Endothelial cell of umbilical vein (primary cell): ENCODE measurements at regions not wholly inside any gene's neighbourhood (a gene's known extent, or its start where the extent isn't known, plus 50 kb on each side); places are given as distances from the start of the nearest gene placed in this dataset.

ENCODE experiments used
- BruUV-seq: library from RNA; stranded (reverse); fragments of 400-500 nt; replicated peaks from 2 replicates; lab custom pipeline; 2021; lab: Mats Ljungman, UMichigan
- CTCF ChIA-PET: fragments of 300-600, 350-600 bp; sonication (Branson Sonifier 250); formaldehyde crosslinking; loops from one replicate; lab custom pipeline; 2021; ENCODE audit warnings: antibody characterized with exemption, inconsistent platforms; lab: Charles Lee
- POLR2A ChIA-PET: fragments of 300-600, 350-600 bp; sonication (Branson Sonifier 250); formaldehyde crosslinking; loops from one replicate; lab custom pipeline; 2021; ENCODE audit warnings: antibody characterized with exemption, inconsistent platforms; lab: Charles Lee
- DNase-seq: peaks from one replicate; pipeline ENCODE4 v3.0.0-alpha.2; 2011; ENCODE audit warnings: low read depth, low spot score
- FAIRE-seq: peaks from 2 replicates; lab custom pipeline; 2011; peaks lifted over from hg19 to GRCh38; lab: Jason Lieb, UNC
- H2AFZ ChIP-seq: 2 replicates; pipeline ENCODE4 v1.6.0; 2012; ENCODE audit warnings: low read depth, low read length, control low read depth, inconsistent platforms
- H3K27ac ChIP-seq: 2 replicates; pipeline ENCODE4 v1.5.1; 2011; ENCODE audit warnings: low read depth, mild to moderate bottlenecking, control low read depth, low read length, moderate library complexity; ENCODE audit not compliant: insufficient read depth
- H3K27me3 ChIP-seq, 2 experiments: 2 replicates each; pipeline versions ENCODE4 v1.6.0 to v1.6.1; 2011; ENCODE audit warnings: low read length in 2 of 2, mixed read lengths in 1 of 2; ENCODE audit not compliant: control insufficient read depth in 2 of 2, insufficient read depth in 2 of 2
- H3K36me3 ChIP-seq, 2 experiments: 2 replicates in 1 of 2; 3 replicates in 1 of 2; pipeline ENCODE4 v1.5.1; 2011; ENCODE audit warnings: low read length in 2 of 2, mild to moderate bottlenecking in 1 of 2, moderate library complexity in 1 of 2; ENCODE audit not compliant: control insufficient read depth in 2 of 2, insufficient read depth in 2 of 2; ENCODE audit errors: extremely low read depth in 1 of 2
- H3K4me1 ChIP-seq: 3 replicates; pipeline ENCODE4 v1.5.1; 2011; ENCODE audit warnings: mild to moderate bottlenecking, low read length; ENCODE audit not compliant: control insufficient read depth, insufficient read depth; ENCODE audit errors: extremely low read depth
- H3K4me2 ChIP-seq: 2 replicates; pipeline ENCODE4 v1.6.1; 2011; ENCODE audit warnings: low read length, control low read depth, mixed read lengths; ENCODE audit not compliant: insufficient read depth
- H3K4me3 ChIP-seq, 3 experiments: fragments of 200-600 bp in 1 of 3; sonication (generic), shearing (Covaris generic) in 1 of 3; replicated peaks in 1 of 3; 2 replicates each; pipeline ENCODE4 v1.5.1; 2011 to 2016; ENCODE audit warnings: control low read depth in 3 of 3, low read length in 3 of 3, mild to moderate bottlenecking in 2 of 3, inconsistent platforms in 1 of 3, low read depth in 1 of 3, moderate library complexity in 1 of 3; ENCODE audit not compliant: insufficient read depth in 1 of 3
- H3K79me2 ChIP-seq: 2 replicates; pipeline ENCODE4 v1.6.0; 2012; ENCODE audit warnings: low read length, inconsistent platforms; ENCODE audit not compliant: control insufficient read depth, insufficient read depth
- H3K9ac ChIP-seq: replicated peaks from 2 replicates; pipeline ENCODE3; 2011; ENCODE audit warnings: low read length, control low read depth; ENCODE audit not compliant: insufficient read depth; ENCODE audit errors: extremely low read depth
- H3K9me1 ChIP-seq: replicated peaks from 3 replicates; pipeline ENCODE4 v1.6.0; 2011; ENCODE audit warnings: mild to moderate bottlenecking, low read length; ENCODE audit not compliant: control insufficient read depth, insufficient read depth; ENCODE audit errors: extremely low read depth
- H3K9me3 ChIP-seq: replicated peaks from 2 replicates; pipeline ENCODE4 v1.5.1; 2012; ENCODE audit warnings: low read length, inconsistent platforms; ENCODE audit not compliant: control insufficient read depth, insufficient read depth
- H4K20me1 ChIP-seq: replicated peaks from 2 replicates; pipeline ENCODE3; 2011; ENCODE audit warnings: mild to moderate bottlenecking, low read length; ENCODE audit not compliant: control insufficient read depth, insufficient read depth; ENCODE audit errors: extremely low read depth
- CTCF ChIP-seq, 2 donors: IDR thresholded peaks; 1 replicate in 1 of 2; 2 replicates in 1 of 2; pipeline ENCODE4 v1.5.1; 2011; ENCODE audit warnings: low read length in 2 of 2, mild to moderate bottlenecking in 2 of 2, moderate library complexity in 2 of 2, control low read depth in 1 of 2, inconsistent platforms in 1 of 2, low read depth in 1 of 2; ENCODE audit not compliant: insufficient read depth in 1 of 2; ENCODE audit errors: extremely low read depth in 1 of 2
- EZH2 ChIP-seq: IDR thresholded peaks from 2 replicates; pipeline ENCODE4 v1.6.1; 2012; ENCODE audit warnings: borderline replicate concordance, low read depth, mild to moderate bottlenecking, moderate library complexity, low read length, inconsistent platforms; ENCODE audit not compliant: severe bottlenecking
- FOS ChIP-seq: IDR thresholded peaks from 2 replicates; pipeline ENCODE4 v1.6.1; 2011; ENCODE audit warnings: mild to moderate bottlenecking, low read length, moderate library complexity, borderline replicate concordance; ENCODE audit not compliant: insufficient read depth
- GATA2 ChIP-seq: IDR thresholded peaks from 2 replicates; pipeline ENCODE4 v1.7.0; 2011; ENCODE audit warnings: low read depth, mild to moderate bottlenecking, moderate library complexity, mixed read lengths, low read length; ENCODE audit not compliant: insufficient read length, insufficient read depth
- JUN ChIP-seq: IDR thresholded peaks from 2 replicates; pipeline ENCODE4 v1.6.1; 2011; ENCODE audit warnings: borderline replicate concordance, low read depth; ENCODE audit not compliant: insufficient read length, insufficient read depth
- MAX ChIP-seq: IDR thresholded peaks from 2 replicates; pipeline ENCODE4 v1.6.1; 2011; ENCODE audit not compliant: insufficient read depth, insufficient read length
- POLR2A ChIP-seq: IDR thresholded peaks from 2 replicates; pipeline ENCODE4 v1.6.1; 2012; ENCODE audit warnings: low read depth, mild to moderate bottlenecking, control low read depth, low read length
- POLR2AphosphoS5 ChIP-seq: IDR thresholded peaks from 2 replicates; pipeline ENCODE4 v1.6.1; 2012; ENCODE audit warnings: low read depth, mild to moderate bottlenecking, control low read depth, low read length, moderate library complexity; ENCODE audit not compliant: insufficient read depth
- dilution Hi-C: fragments of 300-500 bp; cut with MboI; formaldehyde crosslinking; loops from one replicate; pipeline ENCODE4 v1.15.0; 2019; ENCODE audit warnings: low sequenced_read_pairs; ENCODE audit not compliant: extremely low pct_ligation_motif_present
- intact Hi-C: fragments of 100-400 bp; cut with micrococcal nuclease; formaldehyde crosslinking; loops from one replicate; pipeline ENCODE4 v1.10.0; 2022

- ChIA-PET CTCF (no interaction called here), POLR2A (no interaction called here)
These were observed 979.6 kb upstream of the CDH2 start for GRCh38 chr18:29156531-29156930.

GRCh38 chr18:29154758-29155725 lies 978.1 kb upstream of the CDH2 start:
- FAIRE-seq: peak; percentile 87
- peak overlapping the region in 1 of 3 experiments; percentile 51 for H3K4me3 ChIP-seq
- intact Hi-C loops: loop anchor here (1.0 to 10.0 kb wide), 7 partner anchors 9 to 1312 kb away; partner anchors contain the start of gene CDH2
- H2AFZ ChIP-seq: peak overlapping the region; percentile 4
- TF ChIP-seq POLR2A (peak; percentile 45), FOS (peak; percentile 53), CTCF (IDR thresholded peaks at IDR 0.05; ENCODE audit: extremely low read depth in 1 of 2, insufficient read depth in 1 of 2, low read depth in 1 of 2, low read length in 2 of 2) (no peak), JUN (peak; percentile 28), POLR2AphosphoS5 (peak; percentile 55), GATA2 (peak; percentile 72)
- ChIA-PET CTCF (interaction anchor here (1.0 to 2.1 kb wide), 3 partner anchors 9 to 160 kb away, joined by 3 to 6 read pairs (median 5); no protein-coding TSS in a partner anchor), POLR2A (interaction anchor here (2.4 kb wide), 1 partner anchor 10 kb away, joined by 10 read pairs; no protein-coding TSS in a partner anchor)
- peak overlapping the region; percentile 83 for H3K9ac ChIP-seq
- dilution Hi-C loops: no loop called here
- peaks cover 54% of the 10 kb centered on the region for H3K4me1 ChIP-seq
- peak; percentile 86 for DNase-seq
- no TSS peak for BruUV-seq
- peak overlapping the region; percentile 96 for H3K27ac ChIP-seq
- H3K4me2 ChIP-seq: peak overlapping the region; percentile 67
- H3K9me1 ChIP-seq: no peaks in the 10 kb centered on the region
- H3K79me2 ChIP-seq: peaks cover 2% of the 10 kb centered on the region
- no peaks in the 10 kb centered on the region for H3K36me3 ChIP-seq
- no peaks in the 10 kb centered on the region for H3K27me3 ChIP-seq
- H4K20me1 ChIP-seq: no peaks in the 10 kb centered on the region
- H3K9me3 ChIP-seq: no peaks in the 10 kb centered on the region

More at GRCh38 chr18:29156531-29156930, 979.6 kb upstream of the CDH2 start:
- TF ChIP-seq POLR2A: no peak
- TF ChIP-seq JUN: no peak
- TF ChIP-seq GATA2: no peak
- no peak for TF ChIP-seq EZH2
- TF ChIP-seq MAX: no peak
- H3K9ac ChIP-seq: peak overlapping the region; percentile 83
- H3K27me3 ChIP-seq: no peaks in the 10 kb centered on the region
- DNase-seq (peak; percentile 5), FAIRE-seq (no peak)
- H3K79me2 ChIP-seq: peaks cover 5% of the 10 kb centered on the region
- intact Hi-C loops (loop anchor here (5.0 to 10.0 kb wide), 2 partner anchors 422 to 979 kb away; partner anchors contain the start of gene CDH2), dilution Hi-C loops (no loop called here)
- peaks cover 58% of the 10 kb centered on the region for H3K4me1 ChIP-seq
- no peaks in the 10 kb centered on the region for H3K9me1 ChIP-seq
- H3K9me3 ChIP-seq: no peaks in the 10 kb centered on the region
- no peak overlapping the region for H2AFZ ChIP-seq
- H3K4me2 ChIP-seq: peak overlapping the region; percentile 67
- H3K36me3 ChIP-seq: no peaks in the 10 kb centered on the region
- H3K4me3 ChIP-seq: peak overlapping the region in 1 of 3 experiments; percentile 51
- BruUV-seq: TSS peak; percentile 55
- H3K27ac ChIP-seq: peak overlapping the region; percentile 96
- no peaks in the 10 kb centered on the region for H4K20me1 ChIP-seq
